OCI-LY7 (cell line): ENCODE measurements at regions not wholly inside any gene's neighbourhood (a gene's known extent, or its start where the extent isn't known, plus 50 kb on each side); places are given as distances from the start of the nearest gene placed in this dataset.

Experiments
- BruUV-seq: library from RNA; stranded (reverse); fragments of 400-500 nt; replicated peaks from 2 replicates; lab custom pipeline; 2021; lab: Mats Ljungman, UMichigan
- CTCF ChIA-PET: fragments of 300-600 bp; sonication (Branson Sonifier 250); formaldehyde crosslinking; loops from one replicate; lab custom pipeline; 2022; ENCODE audit warnings: antibody characterized with exemption; ENCODE audit not compliant: unreplicated experiment; lab: Charles Lee
- POLR2A ChIA-PET: fragments of 300-600 bp; sonication (Branson Sonifier 250); formaldehyde crosslinking; loops from one replicate; lab custom pipeline; 2022; ENCODE audit warnings: antibody characterized with exemption; lab: Charles Lee
- DNase-seq: peaks from one replicate; pipeline ENCODE4 v3.0.0-alpha.2; 2015; ENCODE audit warnings: low spot score
- H2AFZ ChIP-seq: fragments of 200-600 bp; sonication (generic), shearing (Covaris generic); 2 replicates; pipeline ENCODE4 v1.6.1; 2014; ENCODE audit warnings: mild to moderate bottlenecking, antibody characterized with exemption, low read length, moderate library complexity
- H3K27ac ChIP-seq: fragments of 200-600 bp; sonication (generic); 2 replicates; pipeline ENCODE4 v1.5.1; 2014; ENCODE audit warnings: mixed run types, low read depth, mild to moderate bottlenecking, moderate library complexity, low read length, inconsistent platforms; ENCODE audit not compliant: poor library complexity, severe bottlenecking
- H3K36me3 ChIP-seq: fragments of 200-600 bp; sonication (generic); 2 replicates; pipeline ENCODE4 v1.6.1; 2014; ENCODE audit warnings: mild to moderate bottlenecking, antibody characterized with exemption, low read length, moderate library complexity, mixed read lengths; ENCODE audit not compliant: insufficient read depth
- H3K4me1 ChIP-seq: fragments of 200-600 bp; sonication (generic); 2 replicates; pipeline ENCODE4 v1.5.1; 2014; ENCODE audit warnings: mild to moderate bottlenecking, low read length; ENCODE audit not compliant: insufficient read depth, poor library complexity, severe bottlenecking
- H3K4me2 ChIP-seq: fragments of 200-600 bp; sonication (generic); 2 replicates; pipeline ENCODE4 v1.6.1; 2014; ENCODE audit warnings: mild to moderate bottlenecking, low read length
- H3K4me3 ChIP-seq: fragments of 200-600 bp; sonication (generic); 2 replicates; pipeline ENCODE4 v1.5.1; 2014; ENCODE audit warnings: mild to moderate bottlenecking, low read depth, low read length; ENCODE audit not compliant: poor library complexity, severe bottlenecking
- H3K79me2 ChIP-seq: fragments of 200-600 bp; sonication (generic); 2 replicates; pipeline ENCODE4 v1.6.1; 2016; ENCODE audit warnings: low read depth, mild to moderate bottlenecking, low read length, moderate library complexity, mixed read lengths; ENCODE audit not compliant: insufficient read depth
- H3K9me2 ChIP-seq: fragments of 200-600 bp; sonication (generic); 2 replicates; pipeline ENCODE4 v1.6.1; 2016; ENCODE audit warnings: mild to moderate bottlenecking, low read length, mixed read lengths; ENCODE audit not compliant: insufficient read depth
- H3K9me3 ChIP-seq: fragments of 200-600 bp; sonication (generic); 2 replicates; pipeline ENCODE4 v1.6.1; 2014; ENCODE audit warnings: mild to moderate bottlenecking, mixed run types, low read length, mixed read lengths
- H4K20me1 ChIP-seq: fragments of 200-600 bp; sonication (generic); 2 replicates; pipeline ENCODE4 v1.6.1; 2014; ENCODE audit warnings: mild to moderate bottlenecking, antibody characterized with exemption, low read length, moderate library complexity, mixed read lengths; ENCODE audit not compliant: insufficient read depth
- EZH2phosphoT487 ChIP-seq: fragments of 200-600 bp; sonication (generic); IDR thresholded peaks from 2 replicates; pipeline ENCODE4 v1.6.1; 2018; ENCODE audit warnings: low read depth, borderline replicate concordance, mild to moderate bottlenecking, mixed run types, antibody characterized with exemption, low read length, moderate library complexity, mixed read lengths
- intact Hi-C: fragments of 100-400 bp; cut with micrococcal nuclease; formaldehyde crosslinking; loops from one replicate; pipeline ENCODE4 v1.10.0; 2022; ENCODE audit not compliant: unreplicated experiment
- TF ChIP-seq, protein P1 (sequence below): fragments of 200-600 bp; sonication (generic); conservative IDR thresholded peaks from 2 replicates; pipeline ENCODE4 v1.5.1; 2014; ENCODE audit warnings: mild to moderate bottlenecking, antibody characterized with exemption, low read length, moderate library complexity, mixed read lengths

DNA sequence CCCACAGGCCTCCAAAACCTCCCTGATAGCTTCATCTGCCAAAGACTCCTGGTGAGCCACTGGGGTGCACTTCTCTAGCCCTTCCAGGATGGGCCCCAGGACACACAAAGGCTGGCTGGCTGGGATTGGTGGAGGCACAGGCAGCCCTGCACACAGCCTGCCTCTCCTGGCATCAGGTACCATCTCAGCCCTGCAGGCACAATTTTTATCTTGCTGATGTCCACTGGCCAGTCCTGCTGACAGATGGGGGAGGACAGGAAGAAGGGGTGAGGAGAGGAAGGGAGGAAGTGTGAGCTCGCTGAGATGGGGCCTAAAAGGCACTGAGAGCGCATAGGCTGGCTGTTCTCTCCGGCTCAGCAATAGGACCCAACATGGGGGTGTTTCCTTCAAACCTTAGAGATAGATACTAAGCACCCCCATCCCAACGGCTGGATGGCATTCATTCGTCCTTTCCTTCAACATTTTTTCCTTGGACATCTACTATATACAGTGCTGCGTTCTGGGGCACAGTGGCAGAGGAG lies 92.7 kb downstream of the PJA1 start:
- intact Hi-C loops = no loop called here
- no peaks in the 10 kb centered on the region for H3K9me2 ChIP-seq
- no peak overlapping the region for H3K27ac ChIP-seq
- no peak for DNase-seq
- no peaks in the 10 kb centered on the region for H3K9me3 ChIP-seq
- no peaks in the 10 kb centered on the region for H4K20me1 ChIP-seq
- no peak overlapping the region for H3K4me3 ChIP-seq
- ChIA-PET POLR2A (no interaction called here), CTCF (no interaction called here)
- TF ChIP-seq EZH2phosphoT487 = no peak
- TF ChIP-seq, protein P1, sequence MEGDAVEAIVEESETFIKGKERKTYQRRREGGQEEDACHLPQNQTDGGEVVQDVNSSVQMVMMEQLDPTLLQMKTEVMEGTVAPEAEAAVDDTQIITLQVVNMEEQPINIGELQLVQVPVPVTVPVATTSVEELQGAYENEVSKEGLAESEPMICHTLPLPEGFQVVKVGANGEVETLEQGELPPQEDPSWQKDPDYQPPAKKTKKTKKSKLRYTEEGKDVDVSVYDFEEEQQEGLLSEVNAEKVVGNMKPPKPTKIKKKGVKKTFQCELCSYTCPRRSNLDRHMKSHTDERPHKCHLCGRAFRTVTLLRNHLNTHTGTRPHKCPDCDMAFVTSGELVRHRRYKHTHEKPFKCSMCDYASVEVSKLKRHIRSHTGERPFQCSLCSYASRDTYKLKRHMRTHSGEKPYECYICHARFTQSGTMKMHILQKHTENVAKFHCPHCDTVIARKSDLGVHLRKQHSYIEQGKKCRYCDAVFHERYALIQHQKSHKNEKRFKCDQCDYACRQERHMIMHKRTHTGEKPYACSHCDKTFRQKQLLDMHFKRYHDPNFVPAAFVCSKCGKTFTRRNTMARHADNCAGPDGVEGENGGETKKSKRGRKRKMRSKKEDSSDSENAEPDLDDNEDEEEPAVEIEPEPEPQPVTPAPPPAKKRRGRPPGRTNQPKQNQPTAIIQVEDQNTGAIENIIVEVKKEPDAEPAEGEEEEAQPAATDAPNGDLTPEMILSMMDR = no peak
- no peaks in the 10 kb centered on the region for H3K4me1 ChIP-seq
- H3K4me2 ChIP-seq = no peak overlapping the region
- H2AFZ ChIP-seq = no peak overlapping the region
- no peaks in the 10 kb centered on the region for H3K36me3 ChIP-seq
- no peaks in the 10 kb centered on the region for H3K79me2 ChIP-seq
- no TSS peak for BruUV-seq

DNA sequence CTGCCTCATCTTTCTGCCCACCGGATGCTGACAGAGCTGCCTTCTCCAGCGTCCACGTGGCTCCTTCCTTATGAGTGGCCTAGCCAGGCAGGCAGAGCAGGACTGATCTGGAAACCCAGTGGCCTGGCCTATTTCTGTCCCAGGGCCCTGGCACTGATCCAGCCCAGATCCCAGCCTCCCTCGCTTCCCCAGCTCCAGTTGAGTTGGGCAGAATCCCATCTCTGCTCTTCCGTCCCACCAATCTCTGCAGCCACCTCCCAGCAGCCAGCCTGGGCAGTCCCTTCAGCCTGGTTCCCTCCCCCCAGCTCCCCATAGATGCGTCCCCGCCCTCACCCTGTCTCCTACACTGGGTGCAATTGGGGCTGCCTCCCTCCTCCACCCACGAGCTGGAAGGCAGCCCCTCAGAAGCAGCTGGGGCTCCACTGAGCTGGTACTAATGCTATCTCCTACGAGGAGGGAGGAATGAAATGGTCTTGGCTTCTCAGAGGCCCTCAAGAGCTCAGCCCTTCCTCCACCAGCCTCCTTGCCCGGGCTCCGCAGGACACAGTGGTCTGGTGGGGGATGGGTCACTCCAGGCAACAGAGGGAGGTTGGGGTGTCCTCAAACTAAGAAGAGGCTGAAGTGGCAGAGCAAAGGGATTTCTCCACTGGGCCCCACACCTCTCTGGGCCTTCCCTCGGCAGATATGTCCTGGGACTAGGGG lies 94.2 kb downstream of the PJA1 start:
- no peaks in the 10 kb centered on the region for H3K4me1 ChIP-seq
- H3K79me2 ChIP-seq = no peaks in the 10 kb centered on the region
- DNase-seq = no peak
- no peak overlapping the region for H3K27ac ChIP-seq
- TF ChIP-seq EZH2phosphoT487 = no peak
- TF ChIP-seq, protein P1 = no peak
- H4K20me1 ChIP-seq = no peaks in the 10 kb centered on the region
- BruUV-seq = no TSS peak
- intact Hi-C loops = no loop called here
- no peak overlapping the region for H3K4me2 ChIP-seq
- POLR2A ChIA-PET = interaction anchor here (0.6 kb wide), 1 partner anchor 97 kb away, joined by 7 read pairs; no protein-coding TSS in a partner anchor
- no peaks in the 10 kb centered on the region for H3K36me3 ChIP-seq
- no peak overlapping the region for H2AFZ ChIP-seq
- H3K9me2 ChIP-seq = no peaks in the 10 kb centered on the region
- CTCF ChIA-PET = no interaction called here
- H3K9me3 ChIP-seq = no peaks in the 10 kb centered on the region
- H3K4me3 ChIP-seq = no peak overlapping the region

DNA sequence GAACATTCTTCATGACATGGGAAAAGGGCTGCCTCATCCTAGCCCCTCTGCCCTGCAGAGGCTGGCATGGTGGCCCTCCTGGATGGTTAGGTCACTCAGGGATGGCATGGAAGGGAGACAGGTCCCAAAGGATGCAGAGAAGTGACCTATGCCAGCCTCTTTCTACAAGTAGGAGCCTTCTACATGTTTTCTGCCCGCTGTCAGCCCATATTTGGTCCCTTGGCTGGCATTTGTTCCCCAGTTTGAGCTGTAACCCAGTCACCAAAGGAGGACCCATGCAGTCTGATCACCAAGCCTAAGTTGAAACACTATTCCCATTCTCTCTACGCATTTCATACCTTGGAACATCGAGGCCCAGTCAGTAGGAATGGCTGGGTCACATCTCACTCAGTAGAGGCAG lies 95.4 kb downstream of the PJA1 start:
- H3K36me3 ChIP-seq = no peaks in the 10 kb centered on the region
- H3K4me2 ChIP-seq = no peak overlapping the region
- H3K4me3 ChIP-seq = no peak overlapping the region
- no peaks in the 10 kb centered on the region for H3K79me2 ChIP-seq
- intact Hi-C loops = no loop called here
- no peaks in the 10 kb centered on the region for H3K4me1 ChIP-seq
- H4K20me1 ChIP-seq = no peaks in the 10 kb centered on the region
- TF ChIP-seq, protein P1 = no peak
- TF ChIP-seq EZH2phosphoT487 = no peak
- no peak overlapping the region for H3K27ac ChIP-seq
- no peak overlapping the region for H2AFZ ChIP-seq
- BruUV-seq = no TSS peak
- no peaks in the 10 kb centered on the region for H3K9me2 ChIP-seq
- DNase-seq = no peak
- POLR2A ChIA-PET = no interaction called here
- CTCF ChIA-PET = no interaction called here
- H3K9me3 ChIP-seq = no peaks in the 10 kb centered on the region
